Inflammatory macrophage treated with lipopolysaccharide for 1 hour (primary cell): ENCODE measurements at regions not wholly inside any gene's neighbourhood (a gene's known extent, or its start where the extent isn't known, plus 50 kb on each side); places are given as distances from the start of the nearest gene placed in this dataset.

Source experiments
- DNase-seq, 2 donors: peaks; one replicate each; pipeline ENCODE4 v3.0.0-alpha.2; 2020 to 2022

- DNase-seq: no peak
Measured at GRCh38 chr1:222284466-222284865, 263.4 kb downstream of the HHIPL2 start.

GRCh38 chr1:222283147-222283768 lies 264.6 kb downstream of the HHIPL2 start:
- no peak for DNase-seq

DNA sequence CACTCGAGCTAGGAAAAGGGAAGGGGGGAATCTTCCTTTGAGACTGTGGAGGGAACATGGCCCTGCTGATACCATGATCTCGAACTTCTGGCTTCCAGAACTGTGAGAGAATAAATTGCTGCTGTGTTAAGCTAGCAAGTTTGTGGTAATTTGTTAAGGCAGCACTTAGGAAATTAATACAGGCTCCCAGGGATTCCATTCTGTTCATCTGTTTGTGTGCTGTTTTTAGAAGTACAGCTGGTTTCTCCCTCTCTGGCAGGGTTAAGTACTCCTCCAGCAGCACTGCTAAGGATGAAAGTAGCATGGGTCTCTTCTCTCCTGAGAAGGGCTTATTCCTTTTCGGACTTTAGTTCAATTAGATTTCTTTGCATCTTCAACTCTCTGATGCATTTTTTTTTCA lies 268.3 kb downstream of the HHIPL2 start:
- DNase-seq: no peak

DNA sequence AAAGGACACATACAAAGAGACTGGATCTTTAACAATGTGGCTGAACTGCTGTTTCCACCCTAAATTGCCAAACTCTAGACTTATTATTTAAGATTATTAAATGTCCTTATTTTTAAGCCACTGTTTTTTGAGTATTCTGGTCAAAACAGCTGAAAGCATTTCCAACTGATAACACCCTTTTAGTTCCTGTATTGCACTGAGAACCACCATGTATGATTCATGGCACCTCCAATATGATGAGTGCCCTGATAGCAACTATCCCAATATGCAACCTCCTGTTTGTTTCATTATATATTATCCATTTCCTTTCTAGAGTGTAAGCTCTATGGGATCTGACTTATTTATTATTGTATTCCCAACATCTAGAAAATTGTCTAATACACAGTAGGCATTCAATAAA lies 269.4 kb downstream of the HHIPL2 start:
- no peak for DNase-seq

DNA sequence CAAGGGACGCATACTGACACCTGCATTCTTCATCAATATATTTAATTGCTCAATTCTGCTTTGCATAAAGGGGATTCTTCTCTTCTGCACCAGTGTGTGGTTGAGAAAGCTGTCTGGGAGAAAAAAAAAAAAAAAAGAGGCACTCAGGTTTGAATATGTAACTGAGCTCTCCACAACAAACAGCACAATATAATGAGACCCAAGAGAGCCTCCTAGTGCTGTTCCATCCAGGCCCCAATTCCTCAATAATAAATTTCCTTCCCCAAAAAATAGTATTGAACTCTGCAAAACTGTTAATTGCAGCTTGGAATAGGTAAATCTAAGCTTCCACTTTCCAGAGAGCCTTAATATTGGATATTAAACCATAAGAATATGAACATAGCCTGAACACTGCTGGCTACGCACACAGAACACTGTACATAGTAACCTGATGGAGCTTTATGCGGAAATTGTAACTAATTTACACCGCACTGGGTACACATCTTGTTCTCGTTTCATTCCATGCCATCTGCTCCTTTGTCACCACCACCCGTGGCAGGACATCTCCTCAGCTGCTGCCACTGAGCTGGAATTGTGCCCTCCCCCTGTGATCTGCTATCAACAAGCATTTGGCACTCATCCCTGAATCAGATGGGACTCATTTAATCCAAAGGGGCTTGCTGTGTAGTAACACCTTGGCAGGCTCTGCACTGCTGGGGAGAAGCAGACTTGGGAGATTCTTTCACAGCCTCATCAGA lies 272.0 kb downstream of the HHIPL2 start:
- no peak for DNase-seq

- DNase-seq: no peak
Measured at GRCh38 chr1:222275001-222275728, 272.7 kb downstream of the HHIPL2 start.

GRCh38 chr1:222266223-222267196 lies 281.4 kb downstream of the HHIPL2 start:
- no peak for DNase-seq

DNA sequence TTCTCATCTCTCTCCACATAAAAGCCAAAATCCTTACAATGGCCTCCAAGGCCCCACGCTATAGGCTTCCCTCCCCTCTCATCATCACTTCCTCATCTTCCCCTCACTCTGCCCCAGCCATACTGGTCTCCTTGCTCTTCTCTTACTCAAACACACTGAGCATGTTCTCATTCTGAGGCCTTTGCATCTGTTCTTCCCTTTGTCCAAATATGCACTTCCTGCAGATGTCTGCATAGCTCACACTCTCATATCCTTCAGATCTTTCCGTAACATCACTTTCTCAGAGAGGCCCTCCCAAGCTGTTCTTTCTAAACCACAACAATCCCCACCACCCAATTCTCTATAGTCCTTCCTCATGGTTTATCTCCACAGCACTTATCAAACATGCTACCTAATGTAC lies 284.1 kb downstream of the HHIPL2 start:
- DNase-seq: no peak

DNA sequence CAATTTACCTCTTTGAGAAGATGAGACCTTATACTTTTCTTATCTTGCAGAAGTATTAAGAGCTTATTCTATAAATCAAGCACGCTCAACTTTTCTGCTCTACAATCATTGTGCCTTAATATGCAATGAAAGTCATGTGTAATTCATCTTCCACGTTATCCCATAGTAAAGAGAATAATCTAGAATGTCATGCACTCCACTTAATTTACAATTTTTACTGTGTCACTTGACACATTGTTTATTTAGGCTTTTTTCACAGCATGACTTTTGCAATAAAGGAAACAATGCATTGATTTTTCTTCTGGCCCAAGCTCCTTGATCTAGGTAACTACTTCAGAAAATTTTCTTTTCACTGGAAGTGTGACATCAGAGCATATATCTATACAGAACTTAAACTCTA lies 290.9 kb downstream of the HHIPL2 start:
- no peak for DNase-seq

DNA sequence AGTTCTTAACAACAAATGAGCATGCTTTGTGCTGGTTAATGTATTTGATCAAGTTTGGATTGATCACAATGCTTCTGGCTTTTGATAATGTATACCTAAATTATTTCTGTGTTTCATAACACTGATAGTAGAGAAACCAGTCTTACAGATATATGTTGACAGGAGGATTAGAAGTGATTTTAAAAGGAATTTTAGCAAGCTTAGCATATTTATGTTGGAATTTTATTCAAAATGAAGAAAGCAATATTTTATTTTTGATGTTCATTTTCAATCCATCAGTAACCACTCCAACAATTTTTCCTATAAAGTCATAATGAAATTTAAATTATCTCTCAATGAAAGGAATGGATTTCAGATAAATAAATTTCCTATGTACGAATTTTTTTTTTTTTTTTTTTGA lies 291.8 kb downstream of the HHIPL2 start:
- DNase-seq: no peak

DNA sequence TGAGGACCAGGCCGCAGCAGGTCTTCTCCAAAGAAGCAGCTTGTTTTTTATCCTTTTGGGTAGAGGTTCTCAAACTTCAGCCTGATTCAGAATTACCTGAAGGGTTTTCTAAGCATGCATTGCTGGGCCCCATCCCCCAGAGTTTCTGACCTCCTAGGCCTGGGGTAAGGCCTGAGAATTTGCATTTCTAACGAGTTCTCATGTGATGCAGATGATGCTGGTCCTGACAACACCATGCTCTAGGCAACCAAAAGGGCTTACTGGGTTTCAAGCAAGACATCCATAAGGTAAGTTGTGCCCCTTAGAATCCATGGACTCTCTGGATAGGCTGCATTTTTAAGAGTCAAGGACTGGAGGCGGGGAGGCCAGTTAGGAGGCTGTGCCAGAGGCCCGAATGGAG lies 295.1 kb downstream of the HHIPL2 start:
- DNase-seq: no peak

DNA sequence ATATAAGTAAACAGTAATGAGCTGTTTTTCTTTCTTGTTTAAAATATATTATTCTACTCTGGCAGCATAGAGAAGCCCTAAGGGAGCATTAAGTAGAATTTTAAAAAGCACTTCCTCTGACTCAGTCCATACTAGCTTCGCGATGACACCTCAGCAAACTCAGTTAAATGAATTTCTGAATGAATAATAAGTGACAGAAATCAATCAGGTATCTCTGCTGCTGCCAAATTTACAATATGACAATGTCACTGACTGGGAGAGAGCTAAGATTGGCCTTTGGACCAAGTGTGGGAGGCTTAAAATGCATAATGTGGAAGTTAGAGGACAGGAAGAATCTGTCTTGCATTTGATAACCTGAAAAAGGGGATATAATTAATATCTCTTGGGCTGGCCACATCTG lies 296.1 kb downstream of the HHIPL2 start:
- no peak for DNase-seq

DNA sequence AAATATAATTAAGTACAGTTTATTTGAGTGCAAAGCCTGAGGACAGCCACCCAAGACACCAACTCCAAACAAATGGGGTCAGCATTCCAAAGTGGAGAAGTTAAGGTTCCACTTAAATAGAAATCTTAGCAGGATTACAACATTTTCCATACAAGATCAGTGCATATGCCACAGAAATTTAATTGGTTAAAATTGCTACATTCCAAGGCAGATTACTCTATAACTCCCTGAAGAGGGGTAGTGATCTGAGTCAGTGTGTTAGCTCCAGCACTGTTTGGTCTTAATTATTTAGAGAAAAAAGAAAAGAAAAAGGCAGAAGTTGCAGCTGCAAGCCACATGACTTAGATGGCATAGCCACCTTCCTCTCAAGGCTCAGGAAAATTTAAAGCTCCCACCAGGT lies 297.5 kb downstream of the HHIPL2 start:
- no peak for DNase-seq

DNA sequence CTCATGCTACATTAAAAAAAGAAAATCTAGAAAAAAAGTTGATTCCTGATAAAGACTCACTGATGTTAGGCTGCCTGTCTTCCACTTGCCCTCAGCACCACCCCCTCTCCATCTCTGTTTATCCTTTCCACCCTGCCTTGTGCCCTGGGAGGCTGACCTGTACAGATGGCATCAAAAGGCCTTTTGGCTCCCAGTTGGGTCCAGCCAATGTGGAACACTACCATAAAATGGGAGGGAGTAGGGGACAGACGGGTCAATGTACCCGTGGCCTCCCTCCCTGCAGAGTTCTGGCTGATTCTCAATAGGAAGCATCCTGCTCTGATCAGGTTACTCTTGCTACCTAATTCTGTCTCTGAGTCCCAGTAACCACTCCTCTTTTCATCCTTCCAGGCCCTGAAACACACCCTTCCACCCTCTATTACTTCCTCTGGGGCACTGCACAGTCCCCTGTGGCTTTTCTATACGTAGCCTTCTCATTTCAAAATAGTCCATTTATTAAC lies 300.0 kb downstream of the HHIPL2 start:
- no peak for DNase-seq

- no peak for DNase-seq
Measured at GRCh38 chr1:222247081-222247480, 300.8 kb downstream of the HHIPL2 start.

DNA sequence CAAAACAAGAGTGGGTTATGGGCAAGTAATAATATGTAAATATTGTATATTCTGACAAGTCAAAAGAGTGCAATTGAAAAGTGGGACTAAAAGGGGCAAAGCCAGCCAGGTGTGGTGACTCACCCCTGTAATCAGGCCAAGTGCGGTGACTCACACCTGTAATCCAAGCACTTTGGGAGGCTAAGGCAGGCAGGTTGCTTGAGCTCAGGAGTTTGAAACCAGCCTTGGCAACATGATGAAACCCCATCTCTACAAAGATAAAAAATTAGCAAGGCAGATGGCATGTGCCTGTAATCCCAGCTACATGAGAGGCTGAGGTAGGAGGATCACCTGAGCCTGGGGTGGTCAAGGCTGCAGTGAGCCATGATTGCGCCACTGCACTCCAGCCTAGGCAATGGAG lies 304.0 kb downstream of the HHIPL2 start:
- no peak for DNase-seq

DNA sequence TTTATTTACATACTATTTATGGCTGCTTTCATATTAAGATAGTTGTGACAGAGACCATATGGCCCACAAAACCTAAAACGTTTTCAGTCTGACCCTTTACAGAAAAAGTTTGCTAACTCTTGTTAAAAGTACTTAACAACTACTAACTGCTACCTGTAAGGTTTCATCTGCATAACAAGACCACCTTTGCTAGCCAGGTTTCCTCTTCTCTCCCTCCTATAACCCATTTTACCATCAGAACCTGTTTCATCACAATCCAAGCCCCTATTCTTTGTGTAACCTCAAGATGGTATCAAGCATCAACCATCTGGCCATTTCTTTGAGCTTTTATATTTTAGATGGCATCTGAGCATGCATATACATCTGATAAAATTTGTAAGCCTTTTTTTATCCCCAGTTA lies 305.4 kb downstream of the HHIPL2 start:
- DNase-seq: no peak

DNA sequence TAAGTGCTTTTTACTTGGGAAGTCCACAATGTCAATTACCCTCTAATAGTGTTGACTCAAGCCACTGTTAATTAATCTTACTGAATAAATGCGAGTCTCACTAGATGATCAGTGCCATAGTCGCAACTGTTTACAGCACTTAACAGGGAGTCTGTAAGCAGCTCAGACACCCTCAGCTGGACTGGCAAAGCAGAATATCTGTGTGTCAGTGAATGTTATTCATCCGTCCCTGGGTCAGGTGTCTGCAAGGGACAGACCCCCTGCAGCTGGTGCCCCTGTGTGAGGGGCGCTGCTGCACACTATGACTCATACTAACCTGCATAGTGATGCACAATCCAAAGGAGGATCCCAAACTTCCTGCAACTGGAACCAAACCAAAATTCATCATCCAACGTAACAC lies 306.5 kb downstream of the HHIPL2 start:
- no peak for DNase-seq

DNA sequence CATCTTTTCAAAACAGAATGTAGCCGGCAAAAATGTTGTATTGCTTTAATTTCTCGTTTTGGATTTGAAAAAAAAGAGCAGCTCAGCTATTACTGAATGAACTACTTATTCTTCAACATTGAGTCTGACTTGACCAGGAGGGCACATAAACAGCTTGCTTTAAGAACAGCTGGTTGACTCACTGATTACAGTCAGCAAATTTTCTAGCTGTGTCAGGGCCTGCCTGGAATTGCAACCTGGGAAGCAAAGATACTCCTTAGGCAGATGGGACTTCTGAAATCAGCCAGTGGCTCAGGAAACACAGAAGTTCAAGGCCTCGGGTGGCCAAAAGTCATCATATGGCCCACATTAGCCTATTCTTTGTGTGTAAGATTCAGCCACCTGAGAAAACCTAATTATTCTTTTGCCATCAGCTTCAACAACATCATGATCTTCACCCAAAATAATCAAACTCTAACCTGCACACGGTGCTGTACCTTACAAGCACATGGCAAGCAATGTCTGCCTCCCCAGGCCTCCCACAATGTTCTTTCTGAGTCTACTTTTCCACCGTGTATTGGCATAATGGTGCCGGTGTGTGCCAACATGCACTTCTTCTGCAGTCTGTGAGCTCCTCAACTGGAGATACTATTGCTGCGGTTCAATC lies 307.2 kb downstream of the HHIPL2 start:
- DNase-seq: no peak

- no peak for DNase-seq
Measured at GRCh38 chr1:222239130-222239529, 308.8 kb downstream of the HHIPL2 start.

DNA sequence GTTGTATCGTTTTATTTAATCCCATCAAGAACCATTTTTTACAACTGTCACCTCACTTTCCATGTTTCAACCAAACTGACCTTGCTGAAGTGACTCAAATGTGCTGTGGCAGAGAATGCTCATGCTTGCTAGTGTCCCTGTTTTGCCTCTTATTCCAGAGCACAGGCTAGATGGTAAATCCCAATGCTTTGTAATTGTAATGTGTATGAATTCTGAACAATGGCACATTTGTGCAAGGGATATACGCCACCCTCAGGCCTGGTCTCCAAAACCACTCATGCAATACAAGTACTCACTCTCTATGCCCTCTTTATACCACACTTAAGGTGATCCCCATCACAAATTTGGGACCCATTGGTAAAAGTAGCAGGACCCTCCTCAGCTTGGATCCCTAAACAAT lies 313.6 kb downstream of the HHIPL2 start:
- DNase-seq: no peak

DNA sequence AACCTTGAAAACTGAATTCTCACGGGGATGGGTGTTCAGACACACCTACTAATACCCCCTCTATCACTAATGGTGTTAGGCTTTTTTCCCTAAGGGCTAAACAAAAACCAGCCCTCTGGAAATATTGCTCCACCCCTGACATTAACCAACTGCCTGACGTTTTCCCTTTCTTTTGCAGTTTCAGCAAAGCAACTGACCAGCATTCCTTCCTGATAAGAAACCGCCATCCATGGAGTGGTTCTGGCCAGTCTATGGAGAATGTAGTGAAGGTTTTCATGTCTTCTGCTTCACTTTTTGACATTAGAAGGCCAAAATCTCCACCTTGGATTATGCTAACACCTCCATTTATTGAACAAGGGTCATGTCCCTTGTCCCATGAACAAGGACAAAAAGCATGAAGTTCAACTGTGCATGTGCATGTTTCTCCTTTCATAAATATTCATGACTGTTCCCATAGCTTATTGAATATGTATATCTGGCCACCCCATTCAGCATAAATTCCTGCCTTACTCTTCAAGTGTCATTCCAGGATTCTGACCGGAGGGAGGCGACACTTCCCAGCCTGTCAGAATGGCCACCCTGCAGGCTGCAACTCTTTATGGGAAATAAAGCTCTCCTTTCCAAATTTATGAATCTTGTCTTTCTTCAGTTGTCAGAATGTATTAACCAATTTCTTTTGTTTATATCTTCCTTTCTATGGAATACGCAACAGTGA lies 314.3 kb downstream of the HHIPL2 start:
- DNase-seq: no peak
